H9 (cell line): ENCODE measurements at regions not wholly inside any gene's neighbourhood (a gene's known extent, or its start where the extent isn't known, plus 50 kb on each side); places are given as distances from the start of the nearest gene placed in this dataset.

Experiments used
- DNase-seq: peaks from one replicate; pipeline ENCODE4 v3.0.0-alpha.2; 2017
- H2AFZ ChIP-seq: one replicate; pipeline ENCODE4 v1.6.1; 2013; ENCODE audit warnings: mild to moderate bottlenecking, low read length, control low read depth, moderate library complexity
- H2AK5ac ChIP-seq: 2 replicates; pipeline ENCODE4 v1.6.1; 2013; ENCODE audit warnings: low read length, control low read depth, mixed read lengths; ENCODE audit not compliant: insufficient read length
- H2BK120ac ChIP-seq: one replicate; pipeline ENCODE4 v1.6.1; 2013; ENCODE audit warnings: low read depth, mild to moderate bottlenecking, low read length, control low read depth, inconsistent platforms; ENCODE audit not compliant: poor library complexity, severe bottlenecking
- H2BK12ac ChIP-seq: 2 replicates; pipeline ENCODE4 v1.6.1; 2013; ENCODE audit warnings: low read length, control low read depth, mixed read lengths, low read depth; ENCODE audit not compliant: insufficient read length
- H2BK15ac ChIP-seq: 2 replicates; pipeline ENCODE4 v1.6.1; 2013; ENCODE audit warnings: low read depth, low read length, control low read depth
- H2BK20ac ChIP-seq: one replicate; pipeline ENCODE4 v1.6.1; 2013; ENCODE audit warnings: low read depth, mild to moderate bottlenecking, low read length, control low read depth, inconsistent platforms; ENCODE audit not compliant: poor library complexity, severe bottlenecking
- H2BK5ac ChIP-seq: 2 replicates; pipeline ENCODE4 v1.6.1; 2013; ENCODE audit warnings: low read length, control low read depth, mixed read lengths; ENCODE audit not compliant: insufficient read length
- H3K14ac ChIP-seq: 2 replicates; pipeline ENCODE4 v1.6.1; 2013; ENCODE audit warnings: low read length, control low read depth; ENCODE audit not compliant: insufficient read depth
- H3K18ac ChIP-seq: 2 replicates; pipeline ENCODE4 v1.6.1; 2013; ENCODE audit warnings: low read depth, mild to moderate bottlenecking, mixed read lengths, low read length, control low read depth; ENCODE audit not compliant: insufficient read length
- H3K23ac ChIP-seq: 2 replicates; pipeline ENCODE4 v1.6.1; 2013; ENCODE audit warnings: low read length, control low read depth, mixed read lengths, low read depth; ENCODE audit not compliant: insufficient read length
- H3K23me2 ChIP-seq: 2 replicates; pipeline ENCODE4 v1.6.1; 2013; ENCODE audit warnings: low read depth, mild to moderate bottlenecking, mixed read lengths, low read length, control low read depth; ENCODE audit not compliant: insufficient read length, poor library complexity, severe bottlenecking
- H3K27ac ChIP-seq: 2 replicates; pipeline ENCODE4 v1.5.1; 2013; ENCODE audit warnings: low read length, control low read depth, mixed read lengths, low read depth; ENCODE audit not compliant: insufficient read length
- H3K27me3 ChIP-seq: 2 replicates; pipeline ENCODE4 v1.6.1; 2013; ENCODE audit warnings: low read length, control low read depth, inconsistent platforms; ENCODE audit not compliant: insufficient read depth
- H3K4ac ChIP-seq: 2 replicates; pipeline ENCODE4 v1.6.1; 2013; ENCODE audit warnings: low read depth, mild to moderate bottlenecking, control low read depth, inconsistent platforms, low read length, moderate library complexity
- H3K4me1 ChIP-seq: 2 replicates; pipeline ENCODE4 v1.6.1; 2013; ENCODE audit warnings: low read length, control low read depth, inconsistent platforms; ENCODE audit not compliant: insufficient read depth
- H3K4me2 ChIP-seq: 2 replicates; pipeline ENCODE4 v1.6.1; 2013; ENCODE audit warnings: low read length, control low read depth, mixed read lengths; ENCODE audit not compliant: insufficient read length, insufficient read depth
- H3K56ac ChIP-seq: 2 replicates; pipeline ENCODE4 v1.6.1; 2013; ENCODE audit warnings: low read depth, mild to moderate bottlenecking, mixed read lengths, low read length, control low read depth; ENCODE audit not compliant: insufficient read length
- H3K79me1 ChIP-seq: 2 replicates; pipeline ENCODE4 v1.6.1; 2013; ENCODE audit warnings: low read depth, mild to moderate bottlenecking, moderate library complexity, low read length, control low read depth, inconsistent platforms; ENCODE audit not compliant: insufficient read depth, poor library complexity, severe bottlenecking
- H3K79me2 ChIP-seq: 2 replicates; pipeline ENCODE4 v1.6.1; 2013; ENCODE audit warnings: low read length, control low read depth, inconsistent platforms; ENCODE audit not compliant: insufficient read depth
- H3K9ac ChIP-seq: 2 replicates; pipeline ENCODE4 v1.6.1; 2013; ENCODE audit warnings: low read length, control low read depth, mixed read lengths; ENCODE audit not compliant: insufficient read length; ENCODE audit errors: extremely low read depth
- H3K9me3 ChIP-seq: one replicate; pipeline ENCODE4 v1.6.1; 2013; ENCODE audit warnings: low read depth, low read length, inconsistent platforms; ENCODE audit not compliant: control insufficient read depth
- H3T11ph ChIP-seq: one replicate; pipeline ENCODE4 v1.6.1; 2013; ENCODE audit warnings: mild to moderate bottlenecking, low read length, control low read depth, inconsistent platforms
- H4K20me1 ChIP-seq: one replicate; pipeline ENCODE4 v1.6.1; 2013; ENCODE audit not compliant: control insufficient read depth, insufficient read length, insufficient read depth
- H4K5ac ChIP-seq: 2 replicates; pipeline ENCODE4 v1.6.1; 2013; ENCODE audit warnings: low read depth, mild to moderate bottlenecking, mixed read lengths, low read length, control low read depth; ENCODE audit not compliant: insufficient read length
- H4K8ac ChIP-seq: replicated peaks from 2 replicates; pipeline ENCODE4 v1.6.1; 2013; ENCODE audit warnings: low read length, control low read depth, mixed read lengths, low read depth; ENCODE audit not compliant: insufficient read length
- H4K91ac ChIP-seq: 2 replicates; pipeline ENCODE4 v1.6.1; 2013; ENCODE audit warnings: low read depth, mild to moderate bottlenecking, moderate library complexity, mixed read lengths, low read length, control low read depth; ENCODE audit not compliant: insufficient read length
- H3K27ac Mint-ChIP-seq, 3 experiments: 2 replicates in 2 of 3; 3 replicates in 1 of 3; pipeline ENCODE4 v1.8.0; 2020 to 2021; ENCODE audit warnings: mixed read lengths in 3 of 3, mild to moderate bottlenecking in 1 of 3, moderate library complexity in 1 of 3
- H3K27me3 Mint-ChIP-seq: 2 replicates; pipeline ENCODE4 v1.8.0; 2021; ENCODE audit warnings: low read depth, mild to moderate bottlenecking, moderate library complexity, mixed read lengths
- H3K36me3 Mint-ChIP-seq, 3 experiments: 2 replicates in 2 of 3; 3 replicates in 1 of 3; pipeline ENCODE4 v1.8.0; 2020 to 2021; ENCODE audit warnings: low read depth in 3 of 3, mixed read lengths in 3 of 3; ENCODE audit not compliant: insufficient read depth in 1 of 3
- H3K4me1 Mint-ChIP-seq, 2 experiments: 2 replicates each; pipeline ENCODE4 v1.8.0; 2020; ENCODE audit warnings: mixed read lengths in 2 of 2
- H3K4me3 Mint-ChIP-seq, 2 experiments: 2 replicates in 1 of 2; 3 replicates in 1 of 2; pipeline ENCODE4 v1.8.0; 2020 to 2021; ENCODE audit warnings: mild to moderate bottlenecking in 2 of 2, mixed read lengths in 2 of 2, moderate library complexity in 1 of 2
- H3K9me3 Mint-ChIP-seq, 2 experiments: 2 replicates in 1 of 2; 3 replicates in 1 of 2; pipeline ENCODE4 v1.8.0; 2020; ENCODE audit warnings: mild to moderate bottlenecking in 2 of 2, mixed read lengths in 2 of 2, moderate library complexity in 1 of 2
- WGBS: extraction: QIAGEN DNeasy Blood & Tissue Kit; methylation state at CpG from one replicate; pipeline ENCODE4 v1.1.7; 2013; ENCODE audit warnings: missing lambda C conversion rate, low lambda C conversion rate, mixed read lengths; ENCODE audit not compliant: insufficient read length; ENCODE audit errors: extremely low coverage; 5-methylcytosine and 5-hydroxymethylcytosine counted together
- TF ChIP-seq, protein P1 (sequence below): fragments of 200-600 bp; sonication (generic); conservative IDR thresholded peaks from 3 replicates; pipeline ENCODE4 v1.8.0; 2021; ENCODE audit warnings: antibody characterized with exemption, mild to moderate bottlenecking

DNA sequence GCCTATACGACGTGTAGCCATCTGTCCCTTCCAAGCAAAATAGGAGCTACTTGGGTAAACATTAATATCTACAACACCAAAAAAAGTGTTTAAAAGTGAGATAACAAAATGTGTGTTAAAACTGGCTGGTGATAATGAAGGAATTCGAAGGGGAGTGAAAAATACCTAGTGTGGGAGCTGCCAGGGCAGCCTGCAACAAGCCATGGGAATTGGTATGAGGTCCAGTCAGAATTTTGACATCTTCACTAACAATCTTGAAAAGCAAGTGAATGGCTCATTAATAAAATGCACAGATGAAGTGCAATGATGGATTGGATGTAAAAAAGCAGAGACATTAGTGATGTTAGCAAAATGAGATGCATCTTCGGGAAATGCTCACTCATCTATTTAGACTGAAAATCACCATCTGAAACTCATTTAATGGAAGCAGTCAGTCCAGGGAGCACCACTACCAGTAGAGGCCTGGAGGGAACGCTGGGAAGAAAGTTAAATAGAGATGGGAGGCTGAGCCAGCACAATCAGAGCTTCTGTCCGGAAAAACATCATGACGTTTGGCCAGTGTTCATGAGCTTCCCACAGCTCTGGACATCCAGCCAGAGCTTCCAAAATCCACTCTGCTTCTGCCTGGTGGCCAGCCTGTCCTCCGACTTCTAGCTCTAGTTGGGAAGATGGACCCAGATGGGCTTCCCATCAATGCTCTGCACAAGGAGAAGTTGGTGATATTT, 405.0 kb upstream of the TMTC1 start:
- H3K79me1 ChIP-seq = no peaks in the 10 kb centered on the region
- H3K4me2 ChIP-seq = no peak overlapping the region
- Mint-ChIP-seq H3K4me1 (no peaks in the 10 kb centered on the region), H3K27me3 (no peaks in the 10 kb centered on the region), H3K27ac (no peak overlapping the region), H3K4me3 (no peak overlapping the region), H3K9me3 (no peaks in the 10 kb centered on the region), H3K36me3 (no peaks in the 10 kb centered on the region)
- no CpG with 5 or more reads among the region's 8 CpGs for WGBS
- H4K91ac ChIP-seq = no peak overlapping the region
- H2BK20ac ChIP-seq = no peak overlapping the region
- H2AK5ac ChIP-seq = no peak overlapping the region
- no peaks in the 10 kb centered on the region for H3K79me2 ChIP-seq
- no peak overlapping the region for H3K18ac ChIP-seq
- no peak overlapping the region for H3K27ac ChIP-seq
- no peak overlapping the region for H3K14ac ChIP-seq
- no peak overlapping the region for H4K8ac ChIP-seq
- no peak overlapping the region for H2AFZ ChIP-seq
- no peak overlapping the region for H3K23ac ChIP-seq
- no peak overlapping the region for H3K9ac ChIP-seq
- no peak overlapping the region for H3K56ac ChIP-seq
- no peak overlapping the region for H2BK5ac ChIP-seq
- H3T11ph ChIP-seq = no peak overlapping the region
- H2BK12ac ChIP-seq = no peak overlapping the region
- H4K20me1 ChIP-seq = no peaks in the 10 kb centered on the region
- no peak overlapping the region for H2BK15ac ChIP-seq
- H3K9me3 ChIP-seq = no peaks in the 10 kb centered on the region
- H4K5ac ChIP-seq = no peak overlapping the region
- H3K23me2 ChIP-seq = no peaks in the 10 kb centered on the region
- TF ChIP-seq, protein P1, sequence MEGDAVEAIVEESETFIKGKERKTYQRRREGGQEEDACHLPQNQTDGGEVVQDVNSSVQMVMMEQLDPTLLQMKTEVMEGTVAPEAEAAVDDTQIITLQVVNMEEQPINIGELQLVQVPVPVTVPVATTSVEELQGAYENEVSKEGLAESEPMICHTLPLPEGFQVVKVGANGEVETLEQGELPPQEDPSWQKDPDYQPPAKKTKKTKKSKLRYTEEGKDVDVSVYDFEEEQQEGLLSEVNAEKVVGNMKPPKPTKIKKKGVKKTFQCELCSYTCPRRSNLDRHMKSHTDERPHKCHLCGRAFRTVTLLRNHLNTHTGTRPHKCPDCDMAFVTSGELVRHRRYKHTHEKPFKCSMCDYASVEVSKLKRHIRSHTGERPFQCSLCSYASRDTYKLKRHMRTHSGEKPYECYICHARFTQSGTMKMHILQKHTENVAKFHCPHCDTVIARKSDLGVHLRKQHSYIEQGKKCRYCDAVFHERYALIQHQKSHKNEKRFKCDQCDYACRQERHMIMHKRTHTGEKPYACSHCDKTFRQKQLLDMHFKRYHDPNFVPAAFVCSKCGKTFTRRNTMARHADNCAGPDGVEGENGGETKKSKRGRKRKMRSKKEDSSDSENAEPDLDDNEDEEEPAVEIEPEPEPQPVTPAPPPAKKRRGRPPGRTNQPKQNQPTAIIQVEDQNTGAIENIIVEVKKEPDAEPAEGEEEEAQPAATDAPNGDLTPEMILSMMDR = no peak
- no peak for DNase-seq
- no peaks in the 10 kb centered on the region for H3K4me1 ChIP-seq
- no peak overlapping the region for H2BK120ac ChIP-seq
- no peaks in the 10 kb centered on the region for H3K27me3 ChIP-seq
- H3K4ac ChIP-seq = no peak overlapping the region
